HG02759 (cell line): ENCODE measurements at regions not wholly inside any gene's neighbourhood (a gene's known extent, or its start where the extent isn't known, plus 50 kb on each side); places are given as distances from the start of the nearest gene placed in this dataset.
"Not testable (repeated sequence)": the region's sequence is repeated elsewhere in the genome, so short reads cannot be mapped to it uniquely, and the experiment has no call there.

Source experiments
- ATAC-seq: cut with Tn5 transposase; IDR thresholded peaks from one replicate; pipeline ENCODE4 v1.9.1; 2021; ENCODE audit warnings: mild to moderate bottlenecking, moderate library complexity; ENCODE audit not compliant: unreplicated experiment

DNA sequence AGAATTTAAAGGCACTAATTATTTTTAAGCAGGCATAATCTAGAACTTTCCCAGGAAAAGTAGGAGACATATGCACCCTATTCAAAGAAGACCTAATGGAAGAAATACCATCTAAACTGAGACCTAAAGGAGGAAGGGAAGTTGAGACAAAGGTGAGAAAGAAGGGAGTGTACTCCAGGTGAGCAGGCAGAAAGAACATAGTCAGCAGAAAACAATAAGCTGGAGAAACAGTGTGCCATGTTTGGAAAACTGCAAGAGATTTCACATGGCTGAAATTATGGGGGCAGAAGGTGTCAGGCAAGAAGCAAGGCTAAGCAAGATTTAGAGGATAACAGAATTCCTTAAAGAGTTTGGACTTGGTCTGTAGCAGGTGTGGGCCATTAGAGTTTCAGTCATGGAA lies 167.0 kb upstream of the USP25 start:
- ATAC-seq, result no peak

DNA sequence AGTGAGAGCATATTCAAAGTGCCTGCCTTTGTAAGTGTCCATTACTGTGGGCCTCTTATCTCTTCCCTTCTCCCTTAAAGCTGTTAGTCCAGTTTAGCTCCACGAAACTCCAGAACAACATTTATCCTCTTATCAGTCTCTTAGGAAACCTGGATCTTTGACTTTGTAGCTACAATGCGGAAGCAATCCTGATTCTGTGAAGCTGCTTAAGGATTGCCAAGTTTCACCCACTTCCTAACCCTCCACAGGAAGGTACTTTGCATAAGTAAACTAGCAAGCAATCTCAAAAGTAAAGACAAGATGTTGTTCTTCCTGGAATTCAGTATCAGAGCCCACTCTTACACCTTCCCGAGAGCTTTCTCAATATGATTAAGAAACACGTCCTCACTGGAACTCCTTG lies 164.9 kb upstream of the USP25 start:
- ATAC-seq, result no peak

- ATAC-seq, result no peak
Observed at GRCh38 chr21:15566703-15567102, 163.1 kb upstream of the USP25 start.

DNA sequence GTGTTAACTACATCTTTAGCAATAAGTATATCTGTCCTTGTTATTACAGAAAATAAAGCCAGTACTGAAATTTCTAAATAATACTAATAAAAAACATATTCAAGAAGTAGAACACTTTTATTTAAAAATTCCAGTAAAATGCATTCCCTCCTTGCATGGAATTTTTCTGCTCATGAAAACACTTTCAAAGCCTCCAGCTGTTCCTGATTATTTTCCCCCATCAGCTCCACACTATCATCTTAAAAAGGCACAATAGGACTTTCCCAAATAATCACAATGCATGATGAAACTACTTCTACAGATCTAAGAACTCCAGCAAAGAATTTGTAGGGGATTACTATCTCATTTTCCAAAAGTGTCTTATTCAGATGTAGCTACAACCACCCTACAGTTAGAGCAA lies 162.6 kb upstream of the USP25 start:
- no peak for ATAC-seq

DNA sequence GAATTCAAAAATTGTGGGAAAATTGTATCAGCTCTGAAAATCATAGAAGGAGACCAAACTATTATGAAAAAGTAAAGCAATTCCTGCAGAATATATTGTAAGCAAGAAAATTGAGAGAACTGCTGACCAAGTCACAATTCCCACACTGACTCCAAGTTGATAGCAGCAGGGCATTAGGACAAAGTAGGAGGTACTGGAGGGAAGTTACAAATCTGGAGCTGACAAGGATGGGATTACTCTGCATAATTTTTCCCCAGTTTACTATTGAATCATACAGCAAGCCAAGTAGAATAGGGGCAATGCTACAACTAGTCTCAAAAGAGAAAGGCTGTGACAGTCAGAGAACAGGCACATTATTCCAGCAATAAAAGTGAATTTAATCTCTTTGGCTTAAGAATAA lies 161.3 kb upstream of the USP25 start:
- ATAC-seq, result no peak

DNA sequence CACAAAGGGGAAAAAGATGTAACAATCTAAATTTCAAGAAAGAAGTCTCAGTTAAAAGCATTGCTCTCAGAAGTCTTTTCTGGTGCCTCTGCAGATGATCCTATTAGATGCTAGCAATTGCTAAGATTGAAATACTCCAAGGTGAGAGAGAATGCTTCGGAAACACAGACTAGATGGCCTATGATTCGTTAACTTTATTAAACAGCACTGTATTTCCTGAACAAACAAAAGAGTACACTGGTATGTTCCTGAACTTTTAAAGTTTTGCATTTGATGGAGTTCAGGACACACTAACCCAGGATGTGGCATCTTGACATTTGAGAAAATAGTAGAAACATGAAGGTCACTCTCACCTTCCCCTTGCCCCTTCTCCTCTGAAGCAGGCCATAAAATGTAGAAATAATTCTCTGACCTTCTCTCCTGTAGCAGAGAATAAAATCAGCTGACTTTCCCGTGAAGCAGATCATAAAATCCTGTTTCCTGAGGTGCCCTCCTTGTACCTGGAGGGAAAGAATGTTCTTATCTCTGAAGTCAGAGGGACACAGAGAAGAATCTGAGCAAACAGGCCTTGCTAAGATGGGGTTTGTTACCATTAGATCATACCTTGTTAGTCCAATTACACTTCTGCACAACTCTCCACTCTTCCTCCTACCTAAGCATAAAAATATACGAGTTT lies 142.9 kb upstream of the USP25 start:
- no peak for ATAC-seq

- ATAC-seq, result no peak
Observed at GRCh38 chr21:15592271-15592860, 137.4 kb upstream of the USP25 start.

- ATAC-seq, result no peak
Observed at GRCh38 chr21:15592957-15593356, 136.8 kb upstream of the USP25 start.

DNA sequence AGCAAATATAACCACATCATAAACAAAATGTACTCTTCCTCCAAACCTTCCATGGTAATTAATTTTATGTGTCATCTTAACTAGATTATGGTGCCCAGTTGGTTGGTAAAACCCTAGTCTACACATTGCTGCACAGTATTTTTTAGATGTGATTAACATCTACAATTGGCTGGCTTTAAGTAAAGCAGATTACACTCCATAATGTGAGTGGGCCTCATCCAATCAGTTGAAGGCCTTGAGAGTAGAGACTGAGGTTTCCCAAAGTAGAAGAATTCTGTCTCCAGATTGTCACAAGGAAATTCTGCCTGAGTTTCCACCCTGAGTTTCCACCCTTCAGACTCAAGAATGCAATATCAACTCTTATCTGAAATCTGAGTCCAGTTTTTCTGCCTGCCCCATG lies 128.4 kb upstream of the USP25 start:
- ATAC-seq, result no peak

DNA sequence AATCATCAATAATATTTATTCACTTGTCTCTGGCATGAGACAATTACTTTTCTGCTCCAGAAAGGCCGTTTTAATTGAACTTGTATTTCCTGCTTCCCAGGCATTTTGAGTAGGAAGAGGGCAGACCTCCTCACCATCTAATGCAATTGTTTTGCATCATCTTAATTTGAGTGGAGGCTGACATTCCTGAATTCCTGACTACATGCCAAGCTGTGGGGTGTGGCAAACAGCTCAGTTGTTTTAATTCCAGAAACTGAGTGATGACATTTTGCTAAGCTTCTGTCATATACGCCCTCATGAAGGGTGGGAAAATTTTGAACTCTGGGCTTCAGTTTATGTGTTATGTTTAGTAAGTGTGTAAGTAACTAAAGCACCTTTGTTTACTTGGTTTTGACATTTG lies 125.4 kb upstream of the USP25 start:
- no peak for ATAC-seq

- ATAC-seq, result no peak
Observed at GRCh38 chr21:15614766-15615165, 115.0 kb upstream of the USP25 start.

- no peak for ATAC-seq
Observed at GRCh38 chr21:15616864-15617574, 112.8 kb upstream of the USP25 start.

- no peak for ATAC-seq
Observed at GRCh38 chr21:15617964-15618363, 111.8 kb upstream of the USP25 start.

DNA sequence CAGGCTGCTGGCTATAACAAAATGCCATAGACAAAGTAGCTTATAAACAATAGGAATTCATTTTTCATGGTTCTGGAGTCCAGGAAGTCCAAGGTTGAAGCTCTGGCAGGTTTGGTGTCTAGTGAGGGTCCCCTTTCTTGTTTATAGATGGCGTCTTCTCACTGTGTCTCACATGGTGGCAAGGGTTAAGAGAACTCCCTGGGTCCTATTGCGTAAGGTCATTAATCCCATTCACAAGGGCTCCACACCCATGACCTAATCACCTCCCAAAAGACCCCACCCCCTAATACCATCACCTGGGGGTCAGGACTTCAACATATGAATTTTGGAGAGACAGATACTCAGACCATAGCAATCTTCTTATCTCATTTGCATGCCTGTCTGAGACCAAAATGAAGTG lies 108.9 kb upstream of the USP25 start:
- ATAC-seq, result no peak

- ATAC-seq, result no peak
Observed at GRCh38 chr21:15624646-15625045, 105.1 kb upstream of the USP25 start.

- no peak for ATAC-seq
Observed at GRCh38 chr21:15625363-15625762, 104.4 kb upstream of the USP25 start.

DNA sequence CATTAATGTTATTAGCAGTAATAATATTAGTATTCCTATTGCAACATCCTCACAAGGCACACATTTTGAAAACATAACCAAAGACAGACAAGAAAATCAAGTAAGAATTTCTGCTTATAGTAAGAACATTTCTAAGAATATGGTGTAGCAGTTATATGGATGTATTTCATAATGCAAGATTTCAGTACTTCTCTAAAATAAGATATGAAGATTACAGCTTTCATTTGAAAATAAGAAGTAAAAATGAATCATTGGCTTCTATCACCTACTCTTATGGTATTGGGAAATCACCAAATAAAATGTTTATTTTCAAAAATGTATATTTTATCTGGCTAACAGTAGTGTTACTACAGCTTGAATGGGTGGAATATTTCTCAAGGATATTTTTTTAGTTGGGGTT lies 103.8 kb upstream of the USP25 start:
- no peak for ATAC-seq

GRCh38 chr21:15627011-15627410 lies 102.8 kb upstream of the USP25 start:
- ATAC-seq, result no peak

DNA sequence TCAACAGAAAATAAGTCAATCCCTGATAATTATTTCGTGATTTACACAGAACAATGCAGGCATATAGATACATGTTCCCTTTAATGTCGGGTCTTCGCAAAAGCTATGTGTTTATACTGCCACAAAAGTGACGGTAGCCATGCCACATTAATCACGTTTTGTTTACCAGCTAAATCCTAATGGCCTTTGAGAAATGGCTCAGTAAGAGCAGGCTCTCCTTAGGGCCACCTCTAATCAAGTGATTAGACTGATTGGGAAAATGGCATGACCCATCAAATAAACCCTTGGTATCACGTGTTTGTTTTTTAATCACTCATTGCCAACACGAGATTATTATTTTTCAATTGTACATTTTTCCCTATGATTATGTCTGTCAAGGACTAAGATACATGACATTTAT lies 102.0 kb upstream of the USP25 start:
- ATAC-seq, result no peak

- no peak for ATAC-seq
Observed at GRCh38 chr21:15631342-15631741, 98.4 kb upstream of the USP25 start.

- not testable (repeated sequence) for ATAC-seq
Observed at GRCh38 chr21:15634541-15634940, 95.2 kb upstream of the USP25 start.

DNA sequence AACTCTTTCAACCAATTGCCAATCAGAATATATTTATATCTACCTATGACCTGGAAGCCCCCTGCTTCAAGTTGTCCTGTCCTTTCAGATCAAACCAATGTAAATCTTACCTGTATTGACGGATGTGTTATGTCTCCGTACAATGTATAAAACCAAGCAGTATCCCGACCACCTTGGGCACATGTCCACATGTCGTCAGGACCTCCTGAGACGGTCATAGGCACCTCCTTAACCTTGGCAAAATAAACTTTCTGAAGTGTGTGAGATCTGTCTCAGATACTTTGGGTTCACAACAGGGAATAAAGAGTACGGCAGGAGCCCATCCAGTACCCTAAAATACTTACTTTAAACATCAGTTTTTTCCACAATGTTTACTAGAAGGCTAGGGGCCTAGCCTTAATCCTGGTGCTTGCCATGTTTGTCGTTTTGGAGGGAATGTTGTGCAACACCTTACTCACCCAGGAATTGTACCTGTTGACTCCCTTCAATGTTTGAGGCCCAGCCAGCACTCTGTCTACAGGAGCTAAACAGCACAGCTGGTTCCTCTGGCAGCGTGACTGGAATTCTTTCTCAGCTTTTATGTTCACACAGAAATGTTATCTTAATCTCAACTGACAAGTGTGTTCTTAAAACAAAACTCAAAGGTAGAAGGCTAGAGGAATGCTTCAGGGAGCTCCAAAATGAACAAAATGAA lies 90.8 kb upstream of the USP25 start:
- no peak for ATAC-seq
